ENCODE measurements at regions not wholly inside any gene's neighbourhood (a gene's known extent, or its start where the extent isn't known, plus 50 kb on each side); places are given as distances from the start of the nearest gene placed in this dataset.

GRCh38 chr4:19736968-19737756, 514.5 kb upstream of the SLIT2 start:
- no peak overlapping the region for H3K4me3 ChIP-seq
- DNase-seq, result peak in 1 of 2 experiments; percentile 2
- TF ChIP-seq, protein P1, sequence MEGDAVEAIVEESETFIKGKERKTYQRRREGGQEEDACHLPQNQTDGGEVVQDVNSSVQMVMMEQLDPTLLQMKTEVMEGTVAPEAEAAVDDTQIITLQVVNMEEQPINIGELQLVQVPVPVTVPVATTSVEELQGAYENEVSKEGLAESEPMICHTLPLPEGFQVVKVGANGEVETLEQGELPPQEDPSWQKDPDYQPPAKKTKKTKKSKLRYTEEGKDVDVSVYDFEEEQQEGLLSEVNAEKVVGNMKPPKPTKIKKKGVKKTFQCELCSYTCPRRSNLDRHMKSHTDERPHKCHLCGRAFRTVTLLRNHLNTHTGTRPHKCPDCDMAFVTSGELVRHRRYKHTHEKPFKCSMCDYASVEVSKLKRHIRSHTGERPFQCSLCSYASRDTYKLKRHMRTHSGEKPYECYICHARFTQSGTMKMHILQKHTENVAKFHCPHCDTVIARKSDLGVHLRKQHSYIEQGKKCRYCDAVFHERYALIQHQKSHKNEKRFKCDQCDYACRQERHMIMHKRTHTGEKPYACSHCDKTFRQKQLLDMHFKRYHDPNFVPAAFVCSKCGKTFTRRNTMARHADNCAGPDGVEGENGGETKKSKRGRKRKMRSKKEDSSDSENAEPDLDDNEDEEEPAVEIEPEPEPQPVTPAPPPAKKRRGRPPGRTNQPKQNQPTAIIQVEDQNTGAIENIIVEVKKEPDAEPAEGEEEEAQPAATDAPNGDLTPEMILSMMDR (conservative IDR thresholded peaks at IDR 0.05), result no peak
- TF ChIP-seq EZH2 (IDR thresholded peaks at IDR 0.05; ENCODE audit: low read depth), result no peak

GRCh38 chr4:19735012-19735411, 516.7 kb upstream of the SLIT2 start:
- Histone ChIP-seq H3K4me2 (no peak overlapping the region), H3K36me3 (ENCODE audit: low read depth) (no peaks in the 10 kb centered on the region), H4K20me1 (ENCODE audit: insufficient read depth) (no peaks in the 10 kb centered on the region), H3K79me2 (ENCODE audit: low read depth) (no peaks in the 10 kb centered on the region), H3K4me3 (no peak overlapping the region), H3K27ac (no peak overlapping the region), H3K9me3 (ENCODE audit: insufficient read depth, low read depth) (no peaks in the 10 kb centered on the region), H3K4me1 (replicated peaks; ENCODE audit: insufficient read depth) (0 out of 2 replicates have a peak, but pooled peaks cover 17% of the 10 kb centered on the region), H3K9me2 (ENCODE audit: insufficient read depth) (no peaks in the 10 kb centered on the region), H3K27me3 (ENCODE audit: insufficient read depth, low read depth) (no peaks in the 10 kb centered on the region), H2AFZ (no peak overlapping the region), H3F3A (ENCODE audit: insufficient read depth, low read depth) (peaks cover 10% of the 10 kb centered on the region; the same call in 1 of the 2 replicates)
- BruUV-seq (replicated peaks), result no TSS peak
- CTCF ChIA-PET, result no interaction called here
- POLR2A ChIA-PET (ENCODE audit: unreplicated experiment), result no interaction called here
- intact Hi-C loops (cut with micrococcal nuclease; ENCODE audit: unreplicated experiment), result loop anchor here (5.0 kb wide), 2 partner anchors 248 to 512 kb away; no protein-coding TSS in a partner anchor
- TF ChIP-seq, protein P1 (conservative IDR thresholded peaks at IDR 0.05), result no peak
- TF ChIP-seq EZH2 (IDR thresholded peaks at IDR 0.05; ENCODE audit: low read depth), result no peak
- DNase-seq, result no peak

More at GRCh38 chr4:19736968-19737756, 514.5 kb upstream of the SLIT2 start:
- 0 out of 2 replicates have a peak, but pooled peaks cover 19% of the 10 kb centered on the region for H3K4me1 ChIP-seq (replicated peaks; ENCODE audit: insufficient read depth)
- CTCF ChIA-PET, result no interaction called here
- intact Hi-C loops (cut with micrococcal nuclease; ENCODE audit: unreplicated experiment), result loop anchor here (5.0 kb wide), 2 partner anchors 250 to 510 kb away; no protein-coding TSS in a partner anchor
- H2AFZ ChIP-seq, result no peak overlapping the region
- POLR2A ChIA-PET (ENCODE audit: unreplicated experiment), result interaction anchor here (0.6 kb wide), 1 partner anchor 322 kb away, joined by 3 read pairs; no protein-coding TSS in a partner anchor
- no peak overlapping the region for H3K4me2 ChIP-seq
- H3K79me2 ChIP-seq (ENCODE audit: low read depth), result no peaks in the 10 kb centered on the region
- H3K36me3 ChIP-seq (ENCODE audit: low read depth), result no peaks in the 10 kb centered on the region
- no peaks in the 10 kb centered on the region for H3K27me3 ChIP-seq (ENCODE audit: insufficient read depth, low read depth)
- peaks cover 12% of the 10 kb centered on the region; the same call in 1 of the 2 replicates for H3F3A ChIP-seq (ENCODE audit: insufficient read depth, low read depth)
- no peaks in the 10 kb centered on the region for H3K9me3 ChIP-seq (ENCODE audit: insufficient read depth, low read depth)
- no peaks in the 10 kb centered on the region for H3K9me2 ChIP-seq (ENCODE audit: insufficient read depth)
- H4K20me1 ChIP-seq (ENCODE audit: insufficient read depth), result no peaks in the 10 kb centered on the region
- H3K27ac ChIP-seq, result no peak overlapping the region
- no TSS peak for BruUV-seq (replicated peaks)

DNA sequence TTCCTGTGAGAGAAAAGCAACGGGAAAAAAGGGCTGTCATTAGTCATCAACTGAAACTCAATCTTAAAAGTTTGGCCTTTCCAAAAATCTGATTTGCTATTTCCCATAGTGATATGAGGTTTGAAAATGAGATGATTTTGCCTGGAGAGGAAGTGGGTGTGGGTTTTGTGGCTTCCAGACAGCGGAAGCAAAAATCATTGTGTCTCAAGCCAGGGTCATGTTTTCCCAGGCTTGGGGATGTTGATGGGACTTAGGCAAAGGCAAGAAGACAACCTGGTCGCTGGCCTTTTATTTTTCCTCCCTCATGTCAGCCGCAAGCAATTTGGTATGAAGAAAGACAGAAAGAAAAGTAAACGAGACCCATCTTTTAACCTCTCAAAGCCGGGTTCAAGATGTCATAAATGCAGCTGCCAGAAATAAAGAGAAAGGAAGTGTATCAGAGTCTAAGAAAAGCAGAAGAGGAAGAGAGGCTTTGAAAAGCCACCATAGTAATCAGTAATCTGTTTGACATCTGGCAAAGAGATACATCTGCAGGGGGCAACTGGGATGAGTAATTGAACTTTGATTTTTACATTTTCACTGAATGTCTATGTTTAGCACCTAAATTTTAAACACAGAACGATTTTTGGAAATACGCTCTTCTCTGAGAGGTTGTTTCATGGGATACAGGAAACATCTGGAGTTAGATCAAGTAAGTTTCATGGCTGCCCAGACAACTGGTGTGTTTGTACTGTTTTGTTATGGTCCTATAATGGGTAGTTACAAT, 521.6 kb upstream of the SLIT2 start:
- Histone ChIP-seq H3K9me3 (ENCODE audit: insufficient read depth, low read depth) (no peaks in the 10 kb centered on the region), H4K20me1 (ENCODE audit: insufficient read depth) (no peaks in the 10 kb centered on the region), H3K4me3 (no peak overlapping the region), H3K36me3 (ENCODE audit: low read depth) (no peaks in the 10 kb centered on the region), H3K4me2 (no peak overlapping the region), H3K9me2 (ENCODE audit: insufficient read depth) (no peaks in the 10 kb centered on the region), H2AFZ (no peak overlapping the region), H3K27me3 (ENCODE audit: insufficient read depth, low read depth) (no peaks in the 10 kb centered on the region), H3K27ac (no peak overlapping the region), H3K4me1 (replicated peaks; ENCODE audit: insufficient read depth) (no peaks in the 10 kb centered on the region), H3F3A (ENCODE audit: insufficient read depth, low read depth) (no peaks in the 10 kb centered on the region), H3K79me2 (ENCODE audit: low read depth) (no peaks in the 10 kb centered on the region)
- no peak for DNase-seq
- TF ChIP-seq, protein P1 (conservative IDR thresholded peaks at IDR 0.05), result no peak
- TF ChIP-seq EZH2 (IDR thresholded peaks at IDR 0.05; ENCODE audit: low read depth), result no peak
- POLR2A ChIA-PET (ENCODE audit: unreplicated experiment), result no interaction called here
- intact Hi-C loops (cut with micrococcal nuclease; ENCODE audit: unreplicated experiment), result no loop called here
- CTCF ChIA-PET, result no interaction called here
- no TSS peak for BruUV-seq (replicated peaks)

Measured in PC-9 (cell line).